Skeletal muscle cell (primary cell): ENCODE measurements at regions not wholly inside any gene's neighbourhood (a gene's known extent, or its start where the extent isn't known, plus 50 kb on each side); places are given as distances from the start of the nearest gene placed in this dataset.

Source experiments
- DNase-seq: peaks from one replicate; pipeline ENCODE4 v3.0.0-alpha.2; 2010; ENCODE audit warnings: low read depth
- H3K4me3 ChIP-seq: 2 replicates; pipeline ENCODE4 v1.5.1; 2011; ENCODE audit warnings: low read depth, mild to moderate bottlenecking, control low read depth, low read length, moderate library complexity

GRCh38 chr12:46445551-46446235 lies 73.1 kb upstream of the SLC38A2 start:
- DNase-seq, result no peak
- no peak overlapping the region for H3K4me3 ChIP-seq

- H3K4me3 ChIP-seq, result no peak overlapping the region
- DNase-seq, result no peak
Observed at GRCh38 chr12:46445093-46445492, 72.5 kb upstream of the SLC38A2 start.

- H3K4me3 ChIP-seq, result no peak overlapping the region
- DNase-seq, result no peak
Observed at GRCh38 chr12:46443594-46444263, 71.2 kb upstream of the SLC38A2 start.

GRCh38 chr12:46442738-46443137 lies 70.2 kb upstream of the SLC38A2 start:
- H3K4me3 ChIP-seq, result no peak overlapping the region
- no peak for DNase-seq

GRCh38 chr12:46442239-46442638 lies 69.7 kb upstream of the SLC38A2 start:
- DNase-seq, result peak; percentile 36
- no peak overlapping the region for H3K4me3 ChIP-seq

- no peak overlapping the region for H3K4me3 ChIP-seq
- peak; percentile 24 for DNase-seq
Observed at GRCh38 chr12:46439793-46440511, 67.4 kb upstream of the SLC38A2 start.

- no peak for DNase-seq
- H3K4me3 ChIP-seq, result no peak overlapping the region
Observed at GRCh38 chr12:46438719-46439319, 66.2 kb upstream of the SLC38A2 start.

- DNase-seq, result no peak
- no peak overlapping the region for H3K4me3 ChIP-seq
Observed at GRCh38 chr12:46438256-46438655, 65.7 kb upstream of the SLC38A2 start.

GRCh38 chr12:46437469-46437868 lies 64.9 kb upstream of the SLC38A2 start:
- no peak for DNase-seq
- H3K4me3 ChIP-seq, result no peak overlapping the region

- no peak for DNase-seq
- H3K4me3 ChIP-seq, result no peak overlapping the region
Observed at GRCh38 chr12:46436747-46437146, 64.2 kb upstream of the SLC38A2 start.

GRCh38 chr12:46435625-46436024 lies 63.1 kb upstream of the SLC38A2 start:
- DNase-seq, result no peak

GRCh38 chr12:46435029-46435428 lies 62.5 kb upstream of the SLC38A2 start:
- no peak for DNase-seq
- no peak overlapping the region for H3K4me3 ChIP-seq

More at GRCh38 chr12:46435625-46436024, 63.1 kb upstream of the SLC38A2 start:
- no peak overlapping the region for H3K4me3 ChIP-seq

- DNase-seq, result no peak
- H3K4me3 ChIP-seq, result no peak overlapping the region
Observed at GRCh38 chr12:46433829-46434228, 61.3 kb upstream of the SLC38A2 start.

GRCh38 chr12:46432325-46432724 lies 59.8 kb upstream of the SLC38A2 start:
- H3K4me3 ChIP-seq, result no peak overlapping the region
- no peak for DNase-seq

- no peak overlapping the region for H3K4me3 ChIP-seq
- peak; percentile 66 for DNase-seq
Observed at GRCh38 chr12:46430340-46430948, 57.9 kb upstream of the SLC38A2 start.
